Gastroesophageal sphincter (tissue), 4 donors: ENCODE measurements at regions not wholly inside any gene's neighbourhood (a gene's known extent, or its start where the extent isn't known, plus 50 kb on each side); places are given as distances from the start of the nearest gene placed in this dataset.

ENCODE experiments used
- ATAC-seq: fragments of 150-250 bp; one replicate; pipeline ENCODE4 v1.9.1; 2016; ENCODE audit warnings: mild to moderate bottlenecking, moderate library complexity
- H3K27ac ChIP-seq, 4 donors: fragments of 200-600 bp; sonication (generic) in 3 of 4; 1 replicate in 3 of 4; 2 replicates in 1 of 4; pipeline ENCODE4 v1.5.1; 2016 to 2019
- H3K27me3 ChIP-seq: fragments of 200-600 bp; sonication (generic); one replicate; pipeline ENCODE4 v1.5.1; 2019
- H3K36me3 ChIP-seq, 2 donors: fragments of 200-600 bp; sonication (generic); one replicate each; pipeline ENCODE4 v1.5.1; 2019; ENCODE audit warnings: control low read depth in 1 of 2
- H3K4me1 ChIP-seq, 3 donors: fragments of 200-600 bp; sonication (generic); 1 replicate in 2 of 3; 2 replicates in 1 of 3; pipeline ENCODE4 v1.5.1; 2016 to 2019; ENCODE audit warnings: control low read depth in 2 of 3
- H3K4me3 ChIP-seq, 2 donors: fragments of 200-600 bp; sonication (generic); one replicate each; pipeline ENCODE4 v1.5.1; 2019; ENCODE audit warnings: mild to moderate bottlenecking in 1 of 2, moderate library complexity in 1 of 2
- H3K9me3 ChIP-seq, 3 donors: fragments of 200-600 bp; sonication (generic); one replicate each; pipeline ENCODE4 v1.5.1; 2017 to 2019; ENCODE audit warnings: control low read depth in 2 of 3
- EP300 ChIP-seq: sonication (generic); formaldehyde crosslinking; IDR thresholded peaks from one replicate; pipeline ENCODE4 v1.6.1; 2017; ENCODE audit warnings: antibody characterized with exemption, mild to moderate bottlenecking
- POLR2A ChIP-seq, 2 donors: fragments of 450-650 bp; IDR thresholded peaks; one replicate each; pipeline ENCODE4 v1.6.1; 2017; ENCODE audit warnings: antibody characterized with exemption in 2 of 2, mild to moderate bottlenecking in 2 of 2, moderate library complexity in 1 of 2
- POLR2AphosphoS5 ChIP-seq: sonication (generic); formaldehyde crosslinking; IDR thresholded peaks from one replicate; pipeline ENCODE4 v1.6.1; 2017; ENCODE audit warnings: antibody characterized with exemption
- WGBS, 2 donors: methylation state at CpG; one replicate each; pipeline ENCODE4 v1.1.5; 2018; ENCODE audit warnings: low coverage in 1 of 2; 5-methylcytosine and 5-hydroxymethylcytosine counted together
- TF ChIP-seq, protein P1 (sequence below), 4 experiments: fragments of 200-600 bp in 2 of 4; fragments of 450-650 bp in 2 of 4; sonication (generic) in 1 of 4; IDR thresholded peaks; one replicate each; pipeline ENCODE4 v1.5.1; 2017 to 2019; ENCODE audit warnings: antibody characterized with exemption in 4 of 4, mild to moderate bottlenecking in 2 of 4, moderate library complexity in 2 of 4

DNA sequence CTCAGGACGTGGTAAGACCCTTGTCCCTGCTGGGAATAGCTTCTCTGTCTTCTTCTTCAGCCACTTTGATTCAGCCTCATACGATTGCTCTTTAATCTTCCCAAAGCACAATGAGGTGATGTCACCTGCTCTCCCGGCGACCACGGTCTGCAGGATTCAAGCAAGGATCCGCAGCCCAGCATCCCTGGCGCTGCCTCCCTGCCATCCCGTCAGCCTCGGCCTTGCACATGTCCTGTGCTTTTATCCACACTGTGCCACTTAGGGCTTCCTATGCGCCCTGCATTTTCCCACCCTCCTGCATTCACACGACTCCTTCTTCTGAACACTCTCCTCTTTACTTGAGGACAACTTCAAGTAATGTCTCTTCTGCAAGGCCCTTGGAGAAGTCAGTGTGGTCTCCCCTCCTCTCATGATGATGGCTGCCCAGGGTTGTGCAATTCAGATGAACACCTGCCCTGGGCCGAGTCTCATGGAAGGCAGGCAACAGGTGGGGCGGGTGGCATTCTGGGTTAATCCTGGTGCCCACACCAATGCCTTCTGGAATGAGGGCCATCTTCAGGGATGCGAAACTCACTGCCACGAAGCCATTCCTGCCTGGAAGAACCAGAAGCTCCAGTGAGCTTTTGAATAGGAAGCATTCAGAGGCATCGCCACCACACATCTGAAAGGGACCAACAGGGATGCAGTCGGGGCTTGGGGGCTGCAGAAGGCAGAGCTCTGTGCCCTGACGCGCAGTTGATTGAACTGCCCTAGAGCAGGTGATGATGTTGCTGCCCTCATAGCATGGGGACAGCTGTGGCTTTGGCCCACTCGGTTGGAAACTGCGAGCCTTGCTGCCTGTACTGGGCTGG lies 287.5 kb downstream of the GLRX3 start:
- no peak for TF ChIP-seq POLR2A (IDR thresholded peaks at IDR 0.05)
- TF ChIP-seq EP300, result no peak
- no peak for TF ChIP-seq POLR2AphosphoS5
- TF ChIP-seq, protein P1, sequence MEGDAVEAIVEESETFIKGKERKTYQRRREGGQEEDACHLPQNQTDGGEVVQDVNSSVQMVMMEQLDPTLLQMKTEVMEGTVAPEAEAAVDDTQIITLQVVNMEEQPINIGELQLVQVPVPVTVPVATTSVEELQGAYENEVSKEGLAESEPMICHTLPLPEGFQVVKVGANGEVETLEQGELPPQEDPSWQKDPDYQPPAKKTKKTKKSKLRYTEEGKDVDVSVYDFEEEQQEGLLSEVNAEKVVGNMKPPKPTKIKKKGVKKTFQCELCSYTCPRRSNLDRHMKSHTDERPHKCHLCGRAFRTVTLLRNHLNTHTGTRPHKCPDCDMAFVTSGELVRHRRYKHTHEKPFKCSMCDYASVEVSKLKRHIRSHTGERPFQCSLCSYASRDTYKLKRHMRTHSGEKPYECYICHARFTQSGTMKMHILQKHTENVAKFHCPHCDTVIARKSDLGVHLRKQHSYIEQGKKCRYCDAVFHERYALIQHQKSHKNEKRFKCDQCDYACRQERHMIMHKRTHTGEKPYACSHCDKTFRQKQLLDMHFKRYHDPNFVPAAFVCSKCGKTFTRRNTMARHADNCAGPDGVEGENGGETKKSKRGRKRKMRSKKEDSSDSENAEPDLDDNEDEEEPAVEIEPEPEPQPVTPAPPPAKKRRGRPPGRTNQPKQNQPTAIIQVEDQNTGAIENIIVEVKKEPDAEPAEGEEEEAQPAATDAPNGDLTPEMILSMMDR (IDR thresholded peaks at IDR 0.05), result no peak

DNA sequence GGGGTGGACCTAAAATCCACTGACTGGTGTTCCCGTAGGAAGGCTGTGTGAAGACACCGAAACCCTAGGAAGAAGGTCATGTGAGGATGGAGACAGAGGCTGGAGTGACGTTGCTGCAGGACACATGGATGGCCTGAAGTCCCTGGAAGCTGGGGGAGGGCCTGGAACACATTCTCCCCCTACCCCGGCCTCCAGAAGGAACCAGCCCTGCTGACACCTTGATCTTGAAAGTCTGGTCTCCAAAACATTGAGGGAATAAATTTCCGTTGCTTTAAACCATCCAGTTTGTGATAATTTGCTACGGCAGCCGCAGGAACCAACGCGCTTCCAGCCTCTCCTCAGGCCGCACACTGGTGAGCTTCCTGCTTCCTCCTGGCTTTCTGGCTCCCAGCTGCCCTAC lies 288.2 kb downstream of the GLRX3 start:
- Histone ChIP-seq H3K4me3 (no peak overlapping the region), H3K27ac (no peak overlapping the region), H3K27me3 (peaks cover 4% of the 10 kb centered on the region), H3K4me1 (no peaks in the 10 kb centered on the region), H3K9me3 (no peaks in the 10 kb centered on the region), H3K36me3 (no peaks in the 10 kb centered on the region)
- TF ChIP-seq POLR2A (IDR thresholded peaks at IDR 0.05), result no peak
- TF ChIP-seq EP300, result no peak
- TF ChIP-seq, protein P1 (IDR thresholded peaks at IDR 0.05), result no peak
- no peak for TF ChIP-seq POLR2AphosphoS5
- ATAC-seq, result no peak
- 62 to 73% methylated on average over 3 to 9 of the region's 10 CpGs for WGBS, 2 donors

More for the DNA sequence above, 287.5 kb downstream of the GLRX3 start:
- WGBS, 2 donors, result 75 to 85% methylated on average over 9 to 10 of the region's 21 CpGs
- no peaks in the 10 kb centered on the region for H3K36me3 ChIP-seq
- no peaks in the 10 kb centered on the region for H3K4me1 ChIP-seq
- no peak overlapping the region for H3K4me3 ChIP-seq
- H3K9me3 ChIP-seq, result no peaks in the 10 kb centered on the region
- no peak overlapping the region for H3K27ac ChIP-seq
- no peak for ATAC-seq
- peaks cover 8% of the 10 kb centered on the region for H3K27me3 ChIP-seq

DNA sequence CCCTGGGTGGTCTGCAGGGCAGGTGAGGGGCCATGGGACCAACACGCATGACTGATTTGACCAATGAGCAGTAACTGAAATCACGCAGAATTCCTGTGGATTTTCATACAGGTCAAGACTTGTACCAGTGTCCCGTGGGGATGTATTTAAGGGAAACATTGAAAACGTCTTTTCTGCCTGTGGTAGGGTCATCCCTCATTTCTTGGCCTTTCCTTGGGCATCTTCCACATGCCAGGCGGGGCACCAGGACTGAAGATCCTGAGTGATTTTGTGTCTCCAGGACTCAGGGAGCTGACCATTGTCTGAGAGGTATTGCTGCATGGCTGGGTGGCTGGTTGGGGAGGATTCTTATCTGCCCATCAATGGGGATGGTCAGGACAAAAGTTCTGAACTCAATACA lies 289.0 kb downstream of the GLRX3 start:
- H3K27ac ChIP-seq, result no peak overlapping the region
- WGBS, 2 donors, result 57 to 76% methylated on average over 3 to 5 of the region's 5 CpGs
- no peak for TF ChIP-seq POLR2AphosphoS5
- no peak for TF ChIP-seq POLR2A (IDR thresholded peaks at IDR 0.05)
- TF ChIP-seq, protein P1 (IDR thresholded peaks at IDR 0.05), result no peak
- TF ChIP-seq EP300, result no peak
- no peaks in the 10 kb centered on the region for H3K27me3 ChIP-seq
- no peak overlapping the region for H3K4me3 ChIP-seq
- ATAC-seq, result no peak
- H3K36me3 ChIP-seq, result no peaks in the 10 kb centered on the region
- no peaks in the 10 kb centered on the region for H3K4me1 ChIP-seq
- H3K9me3 ChIP-seq, result no peaks in the 10 kb centered on the region

DNA sequence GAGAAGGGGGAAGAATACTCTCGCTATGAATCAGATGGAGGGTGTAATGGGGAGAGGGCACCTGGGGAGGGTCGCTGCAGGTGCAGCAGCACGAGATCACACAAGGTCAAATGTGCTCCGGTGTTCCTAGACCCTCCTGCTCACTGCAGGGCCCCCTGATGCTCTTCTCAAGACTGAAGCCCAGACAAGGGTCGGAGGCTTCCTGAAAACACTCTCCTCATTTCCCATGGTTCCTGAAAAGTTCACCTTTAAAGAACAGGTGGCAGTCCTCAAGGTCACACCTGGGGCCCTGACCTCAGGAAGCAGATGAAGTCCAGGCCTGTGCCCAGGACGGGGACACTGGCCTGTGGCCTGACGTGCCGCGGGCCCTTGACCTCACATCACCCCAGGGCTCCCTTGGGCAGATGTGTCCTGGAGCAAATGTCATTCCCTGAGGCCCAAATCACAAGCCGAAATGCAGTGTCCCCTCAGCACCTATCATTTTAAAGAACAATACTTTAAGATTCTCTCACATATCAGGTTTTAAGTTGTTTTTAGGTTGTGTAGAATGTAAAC lies 289.8 kb downstream of the GLRX3 start:
- no peak for TF ChIP-seq EP300
- no peak for TF ChIP-seq POLR2A (IDR thresholded peaks at IDR 0.05)
- TF ChIP-seq, protein P1 (IDR thresholded peaks at IDR 0.05), result no peak
- TF ChIP-seq POLR2AphosphoS5, result no peak
- Histone ChIP-seq H3K4me1 (no peaks in the 10 kb centered on the region), H3K4me3 (no peak overlapping the region), H3K27ac (no peak overlapping the region), H3K36me3 (no peaks in the 10 kb centered on the region), H3K9me3 (no peaks in the 10 kb centered on the region), H3K27me3 (no peaks in the 10 kb centered on the region)
- no peak for ATAC-seq
- WGBS, 2 donors, result 81 to 100% methylated on average over 1 to 5 of the region's 10 CpGs

DNA sequence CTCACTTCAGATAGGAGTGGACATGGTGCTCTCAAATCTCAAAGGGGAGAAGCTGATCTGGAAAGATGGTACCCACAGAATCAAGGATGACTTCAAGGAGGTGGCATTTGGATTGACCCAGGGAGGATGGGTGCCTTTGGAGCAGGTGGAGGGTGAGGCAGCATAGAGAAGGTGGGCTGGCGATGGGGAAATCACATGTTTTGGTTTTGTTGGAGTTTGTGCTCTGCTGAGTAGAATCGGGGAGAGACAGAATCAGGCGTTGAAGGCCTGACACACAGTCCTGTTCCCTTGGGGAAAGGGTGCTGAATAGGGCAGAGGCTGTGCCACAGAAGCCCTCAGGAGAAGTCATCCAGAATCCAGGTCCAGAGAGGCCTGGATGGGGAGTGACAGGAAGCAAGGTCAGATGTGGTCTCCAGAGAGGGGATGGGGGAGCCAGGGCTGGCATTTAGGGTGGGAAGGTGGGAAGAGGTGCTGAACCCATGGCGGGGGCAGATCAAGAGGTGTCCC lies 291.1 kb downstream of the GLRX3 start:
- ATAC-seq, result no peak
- Histone ChIP-seq H3K36me3 (no peaks in the 10 kb centered on the region), H3K4me1 (no peaks in the 10 kb centered on the region), H3K9me3 (no peaks in the 10 kb centered on the region), H3K27me3 (no peaks in the 10 kb centered on the region), H3K4me3 (no peak overlapping the region), H3K27ac (no peak overlapping the region)
- TF ChIP-seq POLR2A (IDR thresholded peaks at IDR 0.05) (no peak), POLR2AphosphoS5 (no peak), EP300 (no peak)
- TF ChIP-seq, protein P1 (IDR thresholded peaks at IDR 0.05), result no peak
- WGBS, 2 donors, result 71 to 95% methylated on average over 4 of the region's 4 CpGs
